ENCODE measurements at regions not wholly inside any gene's neighbourhood (a gene's known extent, or its start where the extent isn't known, plus 50 kb on each side); places are given as distances from the start of the nearest gene placed in this dataset.
A peak's percentile ranks its signal among the peaks of the same experiment; 100 is the strongest.
"Not testable (repeated sequence)": the region's sequence is repeated elsewhere in the genome, so short reads cannot be mapped to it uniquely, and the experiment has no call there.

- H3K4me1 ChIP-seq (ENCODE audit: low read depth) = no peaks in the 10 kb centered on the region
- no peak for TF ChIP-seq CTCF (IDR thresholded peaks at IDR 0.05)
- ATAC-seq (no peak), DNase-seq (no peak)
- H3K9me3 ChIP-seq = no peaks in the 10 kb centered on the region
- intact Hi-C loops (cut with DNase I, micrococcal nuclease) = no loop called here
- H3K4me3 ChIP-seq = no peak overlapping the region
- H3K36me3 ChIP-seq (ENCODE audit: low read depth) = no peaks in the 10 kb centered on the region
Measured at GRCh38 chr16:10265770-10266615, 83.8 kb upstream of the GRIN2A start.

DNA sequence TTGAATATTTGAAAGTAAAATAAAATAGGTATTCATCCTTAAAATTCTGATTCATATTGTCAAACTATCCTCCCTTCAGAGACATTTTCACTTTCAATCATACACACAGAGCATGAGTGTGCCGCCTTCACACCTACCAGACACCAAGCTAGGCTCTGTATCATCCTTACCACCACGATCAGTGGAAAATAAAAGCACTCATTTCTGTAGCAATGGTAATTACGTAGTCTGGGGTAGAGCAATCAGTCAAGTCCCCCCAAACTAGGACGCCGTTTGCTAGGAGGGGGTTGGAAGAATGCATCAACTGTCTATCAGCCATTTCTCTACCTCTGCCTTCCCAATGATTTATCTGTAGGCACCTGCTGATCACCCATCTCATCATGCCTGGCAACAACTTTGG is 84.6 kb upstream of the GRIN2A start:
- TF ChIP-seq CTCF (IDR thresholded peaks at IDR 0.05) = no peak
- Histone ChIP-seq H3K9me3 (peaks cover 2% of the 10 kb centered on the region), H3K4me3 (no peak overlapping the region), H3K36me3 (ENCODE audit: low read depth) (no peaks in the 10 kb centered on the region), H3K4me1 (ENCODE audit: low read depth) (no peaks in the 10 kb centered on the region)
- DNase-seq = no peak
- intact Hi-C loops (cut with DNase I, micrococcal nuclease) = no loop called here
- ATAC-seq = no peak

DNA sequence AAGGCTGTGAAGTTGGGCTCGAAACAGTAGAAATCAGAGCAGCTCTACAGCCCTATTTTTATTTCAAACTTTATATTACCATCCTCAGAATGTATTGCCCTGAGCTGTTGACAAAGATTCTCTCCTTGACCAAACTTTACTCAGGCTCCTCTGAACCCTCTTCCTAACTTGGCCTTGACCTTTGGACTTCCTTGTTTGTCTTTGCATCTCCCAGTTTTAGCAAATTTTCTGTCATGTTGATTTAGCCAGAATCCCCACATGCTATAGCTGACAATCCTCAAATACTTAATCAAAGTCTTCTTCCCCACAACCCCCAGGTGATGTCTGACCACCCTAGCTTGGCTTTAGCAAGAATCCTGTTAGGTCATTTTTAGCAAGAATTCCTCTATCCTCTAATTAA is 87.4 kb upstream of the GRIN2A start:
- Histone ChIP-seq H3K9me3 (peaks cover 3% of the 10 kb centered on the region), H3K4me3 (no peak overlapping the region), H3K4me1 (ENCODE audit: low read depth) (no peaks in the 10 kb centered on the region), H3K36me3 (ENCODE audit: low read depth) (no peaks in the 10 kb centered on the region)
- DNase-seq (no peak), ATAC-seq (no peak)
- no peak for TF ChIP-seq CTCF (IDR thresholded peaks at IDR 0.05)
- intact Hi-C loops (cut with DNase I, micrococcal nuclease) = no loop called here

DNA sequence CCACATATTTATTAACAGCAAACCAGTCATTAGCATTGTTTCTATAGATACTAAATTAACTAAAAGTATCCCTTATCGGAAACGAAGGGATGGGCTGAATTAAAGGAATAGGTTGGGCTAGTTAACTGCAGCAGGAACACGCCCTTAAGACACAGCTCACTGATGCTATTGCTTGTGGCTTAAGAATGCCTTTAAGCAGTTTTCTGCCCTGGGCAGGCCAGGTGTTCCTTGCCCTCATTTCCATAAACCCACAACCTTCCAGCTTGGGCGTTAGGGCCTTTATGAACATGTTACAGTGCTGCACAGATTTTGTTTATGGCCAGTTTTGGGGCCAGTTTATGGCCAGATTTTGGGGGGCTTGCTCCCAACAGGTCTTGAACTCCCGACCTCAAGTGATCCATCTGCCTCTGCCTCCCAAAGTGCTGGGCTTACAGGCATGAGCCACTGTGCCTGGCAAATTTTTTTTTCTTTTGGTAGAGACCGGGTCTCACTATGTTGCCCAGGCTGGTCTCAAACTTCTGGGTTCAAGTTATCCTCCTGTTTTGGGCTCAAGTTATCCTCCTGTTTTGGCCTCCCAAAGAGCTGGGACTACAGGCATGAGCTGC is 90.1 kb upstream of the GRIN2A start:
- H3K4me1 ChIP-seq (ENCODE audit: low read depth); H3K9me3 ChIP-seq; DNase-seq; H3K4me3 ChIP-seq; intact Hi-C loops (cut with DNase I, micrococcal nuclease); H3K36me3 ChIP-seq (ENCODE audit: low read depth); ATAC-seq: not testable (repeated sequence)

- intact Hi-C loops (cut with DNase I, micrococcal nuclease); H3K4me1 ChIP-seq (ENCODE audit: low read depth); H3K36me3 ChIP-seq (ENCODE audit: low read depth); H3K9me3 ChIP-seq; H3K4me3 ChIP-seq; DNase-seq: not testable (repeated sequence)
- ATAC-seq = peak; percentile 19
Measured at GRCh38 chr16:10275214-10275996, 93.2 kb upstream of the GRIN2A start.

DNA sequence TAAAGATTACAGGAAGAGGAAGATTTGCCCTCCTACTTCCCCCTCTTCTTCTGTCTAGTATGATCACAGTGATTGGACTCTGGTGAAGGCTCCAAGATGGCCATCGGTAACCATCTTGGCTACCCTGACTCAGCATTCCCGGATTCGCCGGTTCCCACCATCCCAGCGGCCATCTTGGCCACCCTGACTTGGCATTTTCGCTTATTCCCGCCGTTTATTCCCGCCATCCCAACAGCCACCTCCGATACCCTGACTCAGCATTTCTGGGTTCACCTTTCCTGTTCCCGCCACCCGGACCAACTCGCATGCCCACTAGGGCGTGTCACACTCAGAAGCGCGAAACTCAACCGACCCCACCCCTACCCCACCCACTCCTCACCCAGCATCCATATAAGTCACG is 95.4 kb upstream of the GRIN2A start:
- intact Hi-C loops (cut with DNase I, micrococcal nuclease) = no loop called here
- no peaks in the 10 kb centered on the region for H3K4me1 ChIP-seq (ENCODE audit: low read depth)
- TF ChIP-seq CTCF (IDR thresholded peaks at IDR 0.05) = no peak
- ATAC-seq (no peak), DNase-seq (no peak)
- no peaks in the 10 kb centered on the region for H3K36me3 ChIP-seq (ENCODE audit: low read depth)
- no peak overlapping the region for H3K4me3 ChIP-seq
- H3K9me3 ChIP-seq = peaks cover 3% of the 10 kb centered on the region

All from mucosa of descending colon (tissue), 3 donors.